ENCODE measurements at regions not wholly inside any gene's neighbourhood (a gene's known extent, or its start where the extent isn't known, plus 50 kb on each side); places are given as distances from the start of the nearest gene placed in this dataset.

DNA sequence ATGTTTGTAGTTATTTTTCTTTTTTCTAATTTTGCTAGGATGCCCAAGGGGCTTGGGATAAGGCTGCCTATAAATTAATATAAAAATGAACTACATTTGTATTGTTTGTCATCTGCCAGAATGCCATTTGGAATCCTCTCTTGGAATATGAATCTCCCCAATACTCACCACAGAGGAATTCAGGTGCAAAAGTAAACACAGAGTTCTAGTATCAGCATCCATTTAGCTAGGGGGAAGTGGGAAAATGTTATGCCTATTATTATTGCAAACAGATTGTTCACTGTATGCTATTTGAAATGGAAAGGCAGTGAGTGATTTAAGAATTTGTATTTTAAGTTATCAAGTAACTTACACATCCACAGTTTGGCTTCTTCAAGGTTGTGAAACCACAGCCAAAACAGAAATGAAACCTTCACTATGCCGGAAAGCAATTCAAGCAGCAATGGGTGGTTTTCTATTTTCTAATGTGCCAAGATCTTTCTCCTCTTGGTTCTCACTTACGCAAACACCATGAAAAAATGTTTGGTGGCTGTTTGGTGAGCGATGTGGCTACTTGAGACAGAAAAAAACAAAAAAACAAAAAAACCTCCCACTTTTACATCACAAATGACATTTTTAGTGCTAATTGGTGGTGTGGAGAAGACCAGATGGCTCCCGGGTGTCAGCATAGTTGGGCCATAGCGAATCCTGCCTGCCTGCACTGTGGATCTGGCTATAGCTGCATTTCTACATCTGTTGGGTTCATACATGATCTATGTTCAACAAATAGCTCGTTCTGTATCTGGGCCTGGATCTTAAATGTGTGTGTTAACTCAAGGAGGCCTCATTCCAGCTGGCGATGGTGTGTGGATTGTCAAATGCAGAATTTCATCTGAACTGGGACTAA lies 200.8 kb upstream of the GIMD1 start:
- no peak for TF ChIP-seq EZH2 (IDR thresholded peaks at IDR 0.05)
- no peak for TF ChIP-seq POLR2AphosphoS5 (IDR thresholded peaks at IDR 0.05; ENCODE audit: borderline replicate concordance, low read depth, low read length)

All from SK-N-MC (cell line).